Fibroblast of the aortic adventitia (primary cell): ENCODE measurements at regions not wholly inside any gene's neighbourhood (a gene's known extent, or its start where the extent isn't known, plus 50 kb on each side); places are given as distances from the start of the nearest gene placed in this dataset.
"Not testable (repeated sequence)": the region's sequence is repeated elsewhere in the genome, so short reads cannot be mapped to it uniquely, and the experiment has no call there.

ENCODE experiments used
- DNase-seq: peaks from one replicate; pipeline ENCODE4 v3.0.0-alpha.2; 2010; ENCODE audit warnings: low read depth
- H3K4me3 ChIP-seq: 2 replicates; pipeline ENCODE4 v1.5.1; 2011; ENCODE audit warnings: low read depth, mild to moderate bottlenecking, control low read depth, low read length, moderate library complexity
- CTCF ChIP-seq: IDR thresholded peaks from 2 replicates; pipeline ENCODE4 v1.5.1; 2011; ENCODE audit warnings: mild to moderate bottlenecking, low read length, control low read depth, inconsistent platforms; ENCODE audit not compliant: insufficient read depth

- DNase-seq = no peak
- no peak overlapping the region for H3K4me3 ChIP-seq
- no peak for TF ChIP-seq CTCF
These were observed 538.2 kb downstream of the CYLC2 start for GRCh38 chr9:103533318-103533717.

GRCh38 chr9:103537426-103537825, 542.3 kb downstream of the CYLC2 start:
- DNase-seq = no peak
- no peak overlapping the region for H3K4me3 ChIP-seq
- no peak for TF ChIP-seq CTCF

- H3K4me3 ChIP-seq = no peak overlapping the region
- no peak for TF ChIP-seq CTCF
- no peak for DNase-seq
These were observed 548.8 kb upstream of the SMC2 start for GRCh38 chr9:103545260-103545659.

GRCh38 chr9:103552712-103553111, 541.4 kb upstream of the SMC2 start:
- no peak overlapping the region for H3K4me3 ChIP-seq
- DNase-seq = no peak
- TF ChIP-seq CTCF = no peak

- H3K4me3 ChIP-seq = no peak overlapping the region
- TF ChIP-seq CTCF = no peak
- DNase-seq = no peak
These were observed 520.1 kb upstream of the SMC2 start for GRCh38 chr9:103574056-103574455.

- TF ChIP-seq CTCF = no peak
- no peak overlapping the region for H3K4me3 ChIP-seq
- no peak for DNase-seq
These were observed 507.4 kb upstream of the SMC2 start for GRCh38 chr9:103586721-103587120.

GRCh38 chr9:103601287-103601686, 492.8 kb upstream of the SMC2 start:
- TF ChIP-seq CTCF = no peak
- H3K4me3 ChIP-seq = no peak overlapping the region
- no peak for DNase-seq

- H3K4me3 ChIP-seq, DNase-seq: not testable (repeated sequence)
These were observed 482.2 kb upstream of the SMC2 start for GRCh38 chr9:103611950-103612349.
